Erythroblast (primary cell): ENCODE measurements at regions not wholly inside any gene's neighbourhood (a gene's known extent, or its start where the extent isn't known, plus 50 kb on each side); places are given as distances from the start of the nearest gene placed in this dataset.

Experiments
- GATA1 ChIP-seq: IDR thresholded peaks from 2 replicates; pipeline ENCODE4 v1.6.1; 2011; ENCODE audit warnings: low read depth, mild to moderate bottlenecking, control low read depth, low read length, moderate library complexity
- POLR2A ChIP-seq: IDR thresholded peaks from 2 replicates; pipeline ENCODE4 v1.6.1; 2011; ENCODE audit warnings: mild to moderate bottlenecking, low read length

DNA sequence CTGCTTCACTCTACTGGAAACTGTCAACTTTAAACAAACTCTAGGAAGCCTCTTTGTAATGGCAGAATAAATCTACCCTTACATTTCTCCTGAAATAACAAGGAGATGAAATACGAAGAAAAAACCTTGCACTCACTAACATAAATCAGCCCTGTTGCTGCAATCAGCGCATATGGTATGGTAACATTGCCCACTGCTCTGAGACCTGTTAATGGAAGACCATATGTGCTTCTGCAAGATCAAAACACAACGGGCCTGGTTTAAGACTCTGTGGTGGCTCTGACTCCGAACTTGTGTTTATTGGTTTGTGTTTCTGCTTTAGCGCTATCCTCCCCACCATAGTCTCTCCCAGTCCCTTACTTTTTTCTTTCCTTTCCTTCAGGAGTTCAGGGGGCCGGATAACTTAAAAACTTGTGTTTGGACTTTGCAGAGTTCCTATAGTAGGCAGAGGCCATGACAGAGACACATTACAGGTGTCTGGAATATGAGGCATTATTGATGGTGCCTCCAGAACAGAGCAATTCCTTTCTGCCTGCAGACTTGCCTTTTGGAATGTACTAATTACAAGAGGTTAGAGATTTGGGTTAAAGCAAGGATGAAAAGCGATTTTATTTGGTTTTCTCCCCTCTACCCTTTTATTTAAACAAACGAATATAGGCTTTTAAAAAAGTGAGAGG is 110.8 kb downstream of the PSAT1 start:
- TF ChIP-seq POLR2A (no peak), GATA1 (no peak)
